ENCODE measurements at regions not wholly inside any gene's neighbourhood (a gene's known extent, or its start where the extent isn't known, plus 50 kb on each side); places are given as distances from the start of the nearest gene placed in this dataset.

DNA sequence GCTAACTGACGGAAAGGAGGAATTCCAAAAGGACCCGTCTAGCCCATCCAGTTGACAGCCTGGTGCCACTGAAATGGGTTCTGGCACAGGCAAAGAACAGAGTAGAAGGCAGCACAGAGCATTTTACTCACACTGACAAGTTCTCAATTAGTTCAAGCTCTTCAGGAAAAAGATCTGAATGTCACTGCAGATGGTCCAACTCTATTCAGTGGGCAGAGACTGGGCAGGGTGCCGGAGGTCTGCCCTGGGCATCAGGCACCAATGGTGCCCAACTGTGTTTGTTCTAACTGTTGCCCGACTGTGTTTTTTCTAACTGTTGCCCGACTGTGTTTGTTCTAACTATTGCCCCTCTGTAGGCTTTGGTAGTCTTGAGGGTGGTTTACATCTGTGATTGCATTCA is 151.8 kb downstream of the SLC24A2 start:
- no peak overlapping the region for H2BK120ac ChIP-seq (ENCODE audit: low read depth, low read length, poor library complexity, severe bottlenecking)
- H3K56ac ChIP-seq (ENCODE audit: insufficient read length, low read depth, low read length) = no peak overlapping the region
- no peaks in the 10 kb centered on the region for H3K36me3 Mint-ChIP-seq (ENCODE audit: insufficient read depth in 1 of 3, low read depth in 3 of 3)
- H4K20me1 ChIP-seq (ENCODE audit: control insufficient read depth, insufficient read depth, insufficient read length) = no peaks in the 10 kb centered on the region
- no CpG with 5 or more reads among the region's 5 CpGs for WGBS (ENCODE audit: extremely low coverage, insufficient read length, low lambda C conversion rate)
- DNase-seq = no peak
- no peak overlapping the region for H3T11ph ChIP-seq (ENCODE audit: low read length)
- H3K4me1 Mint-ChIP-seq = peaks cover 6 to 9% of the 10 kb centered on the region in 2 experiments; a peak in 3 of 4 replicates
- no peak overlapping the region for H2BK5ac ChIP-seq (ENCODE audit: insufficient read length, low read length)
- H4K5ac ChIP-seq (ENCODE audit: insufficient read length, low read depth, low read length) = no peak overlapping the region
- no peaks in the 10 kb centered on the region for H3K27me3 Mint-ChIP-seq (ENCODE audit: low read depth)
- no peak overlapping the region for H3K27ac Mint-ChIP-seq
- no peak overlapping the region for H2BK15ac ChIP-seq (ENCODE audit: low read depth, low read length)
- no peak overlapping the region for H3K4ac ChIP-seq (ENCODE audit: low read depth, low read length)
- no peak overlapping the region for H3K4me2 ChIP-seq (ENCODE audit: insufficient read depth, insufficient read length, low read length)
- H4K8ac ChIP-seq (replicated peaks; ENCODE audit: insufficient read length, low read depth, low read length) = no peak overlapping the region
- no peaks in the 10 kb centered on the region for H3K23me2 ChIP-seq (ENCODE audit: insufficient read length, low read depth, low read length, poor library complexity, severe bottlenecking)
- H4K91ac ChIP-seq (ENCODE audit: insufficient read length, low read depth, low read length) = no peak overlapping the region
- H3K4me1 ChIP-seq (ENCODE audit: insufficient read depth, low read length) = no peaks in the 10 kb centered on the region
- H3K18ac ChIP-seq (ENCODE audit: insufficient read length, low read depth, low read length) = no peak overlapping the region
- H2BK20ac ChIP-seq (ENCODE audit: low read depth, low read length, poor library complexity, severe bottlenecking) = no peak overlapping the region
- H2BK12ac ChIP-seq (ENCODE audit: insufficient read length, low read depth, low read length) = no peak overlapping the region
- no peak overlapping the region for H3K9ac ChIP-seq (ENCODE audit: extremely low read depth, insufficient read length, low read length)
- no peak overlapping the region for H3K23ac ChIP-seq (ENCODE audit: insufficient read length, low read depth, low read length)
- TF ChIP-seq, protein P1, sequence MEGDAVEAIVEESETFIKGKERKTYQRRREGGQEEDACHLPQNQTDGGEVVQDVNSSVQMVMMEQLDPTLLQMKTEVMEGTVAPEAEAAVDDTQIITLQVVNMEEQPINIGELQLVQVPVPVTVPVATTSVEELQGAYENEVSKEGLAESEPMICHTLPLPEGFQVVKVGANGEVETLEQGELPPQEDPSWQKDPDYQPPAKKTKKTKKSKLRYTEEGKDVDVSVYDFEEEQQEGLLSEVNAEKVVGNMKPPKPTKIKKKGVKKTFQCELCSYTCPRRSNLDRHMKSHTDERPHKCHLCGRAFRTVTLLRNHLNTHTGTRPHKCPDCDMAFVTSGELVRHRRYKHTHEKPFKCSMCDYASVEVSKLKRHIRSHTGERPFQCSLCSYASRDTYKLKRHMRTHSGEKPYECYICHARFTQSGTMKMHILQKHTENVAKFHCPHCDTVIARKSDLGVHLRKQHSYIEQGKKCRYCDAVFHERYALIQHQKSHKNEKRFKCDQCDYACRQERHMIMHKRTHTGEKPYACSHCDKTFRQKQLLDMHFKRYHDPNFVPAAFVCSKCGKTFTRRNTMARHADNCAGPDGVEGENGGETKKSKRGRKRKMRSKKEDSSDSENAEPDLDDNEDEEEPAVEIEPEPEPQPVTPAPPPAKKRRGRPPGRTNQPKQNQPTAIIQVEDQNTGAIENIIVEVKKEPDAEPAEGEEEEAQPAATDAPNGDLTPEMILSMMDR (conservative IDR thresholded peaks at IDR 0.05) = no peak
- H3K79me2 ChIP-seq (ENCODE audit: insufficient read depth, low read length) = no peaks in the 10 kb centered on the region
- H3K14ac ChIP-seq (ENCODE audit: insufficient read depth, low read length) = no peak overlapping the region
- H3K4me3 Mint-ChIP-seq = no peak overlapping the region
- no peaks in the 10 kb centered on the region for H3K9me3 ChIP-seq (ENCODE audit: control insufficient read depth, low read depth, low read length)
- no peak overlapping the region for H3K27ac ChIP-seq (ENCODE audit: insufficient read length, low read depth, low read length)
- no peaks in the 10 kb centered on the region for H3K27me3 ChIP-seq (ENCODE audit: insufficient read depth, low read length)
- H3K9me3 Mint-ChIP-seq = no peaks in the 10 kb centered on the region
- no peak overlapping the region for H2AK5ac ChIP-seq (ENCODE audit: insufficient read length, low read length)
- no peak overlapping the region for H2AFZ ChIP-seq (ENCODE audit: low read length)
- no peaks in the 10 kb centered on the region for H3K79me1 ChIP-seq (ENCODE audit: insufficient read depth, low read depth, low read length, poor library complexity, severe bottlenecking)
